C4-2B (cell line): ENCODE measurements at regions not wholly inside any gene's neighbourhood (a gene's known extent, or its start where the extent isn't known, plus 50 kb on each side); places are given as distances from the start of the nearest gene placed in this dataset.

Experiments used
- ZFX ChIP-seq: fragments of 450-650 bp; IDR thresholded peaks from 2 replicates; pipeline ENCODE4 v1.6.1; 2017
- TF ChIP-seq, protein P1 (sequence below): fragments of 450-650 bp; conservative IDR thresholded peaks from 2 replicates; pipeline ENCODE4 v1.5.1; 2017; ENCODE audit warnings: mild to moderate bottlenecking

DNA sequence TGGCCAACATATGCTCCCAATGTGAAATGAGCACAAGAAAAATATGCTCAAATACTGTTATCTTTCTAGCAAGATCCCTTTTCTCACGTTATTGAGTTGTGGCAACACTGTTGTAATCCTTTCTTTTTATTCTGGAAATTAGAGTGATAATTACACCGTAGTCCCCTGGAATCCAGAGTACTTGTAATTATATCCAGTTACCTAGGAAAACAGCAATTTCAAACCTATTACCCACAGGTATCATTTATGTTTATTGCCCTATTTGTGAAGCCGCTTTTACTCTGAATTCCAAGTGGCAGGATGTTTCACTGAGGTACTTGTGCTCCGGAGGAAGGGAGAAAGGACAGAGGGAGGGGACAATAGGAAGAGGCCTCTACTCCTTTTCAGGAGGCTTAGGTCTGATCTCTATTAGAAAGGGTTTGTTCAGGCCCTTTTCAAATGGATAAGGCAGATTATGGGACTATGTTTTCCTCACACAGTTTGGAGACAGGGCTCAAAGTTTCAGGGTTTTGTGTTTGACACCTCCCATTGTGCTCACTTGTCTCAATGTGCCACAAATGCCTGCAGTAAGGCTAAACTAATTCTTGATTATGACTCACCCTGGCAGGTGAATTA, 646.6 kb downstream of the TUSC7 start:
- TF ChIP-seq, protein P1, sequence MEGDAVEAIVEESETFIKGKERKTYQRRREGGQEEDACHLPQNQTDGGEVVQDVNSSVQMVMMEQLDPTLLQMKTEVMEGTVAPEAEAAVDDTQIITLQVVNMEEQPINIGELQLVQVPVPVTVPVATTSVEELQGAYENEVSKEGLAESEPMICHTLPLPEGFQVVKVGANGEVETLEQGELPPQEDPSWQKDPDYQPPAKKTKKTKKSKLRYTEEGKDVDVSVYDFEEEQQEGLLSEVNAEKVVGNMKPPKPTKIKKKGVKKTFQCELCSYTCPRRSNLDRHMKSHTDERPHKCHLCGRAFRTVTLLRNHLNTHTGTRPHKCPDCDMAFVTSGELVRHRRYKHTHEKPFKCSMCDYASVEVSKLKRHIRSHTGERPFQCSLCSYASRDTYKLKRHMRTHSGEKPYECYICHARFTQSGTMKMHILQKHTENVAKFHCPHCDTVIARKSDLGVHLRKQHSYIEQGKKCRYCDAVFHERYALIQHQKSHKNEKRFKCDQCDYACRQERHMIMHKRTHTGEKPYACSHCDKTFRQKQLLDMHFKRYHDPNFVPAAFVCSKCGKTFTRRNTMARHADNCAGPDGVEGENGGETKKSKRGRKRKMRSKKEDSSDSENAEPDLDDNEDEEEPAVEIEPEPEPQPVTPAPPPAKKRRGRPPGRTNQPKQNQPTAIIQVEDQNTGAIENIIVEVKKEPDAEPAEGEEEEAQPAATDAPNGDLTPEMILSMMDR = no peak
- TF ChIP-seq ZFX = no peak
